Nephron (organoid): ENCODE measurements at regions not wholly inside any gene's neighbourhood (a gene's known extent, or its start where the extent isn't known, plus 50 kb on each side); places are given as distances from the start of the nearest gene placed in this dataset.

Experiments
- H3K27ac Mint-ChIP-seq, 3 experiments: 2 replicates each; pipeline ENCODE4 v1.8.0; 2020; ENCODE audit warnings: mixed read lengths in 3 of 3, mild to moderate bottlenecking in 2 of 3, moderate library complexity in 1 of 3
- H3K27me3 Mint-ChIP-seq: 2 replicates; pipeline ENCODE4 v1.8.0; 2021; ENCODE audit warnings: low read depth, mild to moderate bottlenecking, moderate library complexity, mixed read lengths
- H3K36me3 Mint-ChIP-seq: 2 replicates; pipeline ENCODE4 v1.8.0; 2020; ENCODE audit warnings: low read depth, mixed read lengths
- H3K4me1 Mint-ChIP-seq: 2 replicates; pipeline ENCODE4 v1.8.0; 2020; ENCODE audit warnings: mixed read lengths
- H3K4me3 Mint-ChIP-seq, 3 experiments: 2 replicates each; pipeline ENCODE4 v1.8.0; 2020; ENCODE audit warnings: mild to moderate bottlenecking in 3 of 3, mixed read lengths in 3 of 3, moderate library complexity in 2 of 3
- H3K9me3 Mint-ChIP-seq: 2 replicates; pipeline ENCODE4 v1.8.0; 2020; ENCODE audit warnings: mixed read lengths
- TF ChIP-seq, protein P1 (sequence below), 3 experiments: fragments of 200-600 bp; sonication (generic); IDR thresholded peaks; one replicate each; pipeline ENCODE4 v1.5.0; 2021; ENCODE audit warnings: antibody characterized with exemption in 3 of 3; ENCODE audit not compliant: unreplicated experiment in 3 of 3

DNA sequence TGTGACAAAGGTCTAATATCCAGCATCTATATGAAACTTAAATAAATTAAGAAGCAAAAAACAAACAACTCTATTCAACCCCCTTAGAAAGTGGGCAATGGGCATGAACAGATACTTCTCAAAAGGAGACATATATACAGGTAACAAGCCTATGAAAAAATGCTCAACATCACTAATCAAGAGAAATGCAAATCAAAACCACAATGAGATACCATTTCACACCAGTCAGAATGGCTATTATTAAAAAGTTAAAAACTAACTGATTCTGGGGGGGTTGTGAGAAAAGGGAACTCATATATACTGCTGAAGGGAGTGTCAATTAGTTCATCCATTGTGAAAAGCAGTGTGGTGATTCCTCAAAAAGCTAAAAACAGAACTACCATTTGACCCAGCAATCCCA lies 198.9 kb downstream of the BMP4 start:
- H3K36me3 Mint-ChIP-seq, result peaks cover 6% of the 10 kb centered on the region

DNA sequence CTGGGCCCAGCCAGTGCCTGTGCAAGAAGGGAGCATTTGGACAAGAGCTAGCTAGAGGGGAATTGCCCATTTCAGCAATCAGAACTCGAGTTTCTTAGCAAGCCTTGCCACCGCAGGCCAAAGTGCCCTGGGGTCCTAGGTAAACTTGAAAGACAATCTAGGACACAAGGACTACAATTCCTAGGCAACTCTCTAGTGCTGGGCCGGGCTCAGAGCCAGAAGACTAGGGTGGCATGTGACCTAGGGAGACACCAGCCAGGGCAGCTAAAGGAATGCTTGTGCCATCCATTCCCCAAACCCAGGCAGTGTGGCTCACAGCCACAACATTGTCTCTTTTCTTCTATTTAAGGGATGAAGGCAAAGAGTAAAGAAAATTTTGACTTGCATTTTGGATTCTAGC lies 205.0 kb downstream of the BMP4 start:
- TF ChIP-seq, protein P1, sequence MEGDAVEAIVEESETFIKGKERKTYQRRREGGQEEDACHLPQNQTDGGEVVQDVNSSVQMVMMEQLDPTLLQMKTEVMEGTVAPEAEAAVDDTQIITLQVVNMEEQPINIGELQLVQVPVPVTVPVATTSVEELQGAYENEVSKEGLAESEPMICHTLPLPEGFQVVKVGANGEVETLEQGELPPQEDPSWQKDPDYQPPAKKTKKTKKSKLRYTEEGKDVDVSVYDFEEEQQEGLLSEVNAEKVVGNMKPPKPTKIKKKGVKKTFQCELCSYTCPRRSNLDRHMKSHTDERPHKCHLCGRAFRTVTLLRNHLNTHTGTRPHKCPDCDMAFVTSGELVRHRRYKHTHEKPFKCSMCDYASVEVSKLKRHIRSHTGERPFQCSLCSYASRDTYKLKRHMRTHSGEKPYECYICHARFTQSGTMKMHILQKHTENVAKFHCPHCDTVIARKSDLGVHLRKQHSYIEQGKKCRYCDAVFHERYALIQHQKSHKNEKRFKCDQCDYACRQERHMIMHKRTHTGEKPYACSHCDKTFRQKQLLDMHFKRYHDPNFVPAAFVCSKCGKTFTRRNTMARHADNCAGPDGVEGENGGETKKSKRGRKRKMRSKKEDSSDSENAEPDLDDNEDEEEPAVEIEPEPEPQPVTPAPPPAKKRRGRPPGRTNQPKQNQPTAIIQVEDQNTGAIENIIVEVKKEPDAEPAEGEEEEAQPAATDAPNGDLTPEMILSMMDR (IDR thresholded peaks at IDR 0.05; ENCODE audit: unreplicated experiment in 3 of 3), result no peak
- peaks cover 3% of the 10 kb centered on the region for H3K27me3 Mint-ChIP-seq
- H3K27ac Mint-ChIP-seq, result no peak overlapping the region
- no peaks in the 10 kb centered on the region for H3K4me1 Mint-ChIP-seq
- peaks cover 13% of the 10 kb centered on the region for H3K9me3 Mint-ChIP-seq
- no peak overlapping the region for H3K4me3 Mint-ChIP-seq
- H3K36me3 Mint-ChIP-seq, result peaks cover 6% of the 10 kb centered on the region

More for the DNA sequence above, 198.9 kb downstream of the BMP4 start:
- H3K4me3 Mint-ChIP-seq, result no peak overlapping the region
- no peaks in the 10 kb centered on the region for H3K27me3 Mint-ChIP-seq
- H3K27ac Mint-ChIP-seq, result no peak overlapping the region
- no peaks in the 10 kb centered on the region for H3K4me1 Mint-ChIP-seq
- TF ChIP-seq, protein P1 (IDR thresholded peaks at IDR 0.05; ENCODE audit: unreplicated experiment in 3 of 3), result no peak
- H3K9me3 Mint-ChIP-seq, result peaks cover 28% of the 10 kb centered on the region

DNA sequence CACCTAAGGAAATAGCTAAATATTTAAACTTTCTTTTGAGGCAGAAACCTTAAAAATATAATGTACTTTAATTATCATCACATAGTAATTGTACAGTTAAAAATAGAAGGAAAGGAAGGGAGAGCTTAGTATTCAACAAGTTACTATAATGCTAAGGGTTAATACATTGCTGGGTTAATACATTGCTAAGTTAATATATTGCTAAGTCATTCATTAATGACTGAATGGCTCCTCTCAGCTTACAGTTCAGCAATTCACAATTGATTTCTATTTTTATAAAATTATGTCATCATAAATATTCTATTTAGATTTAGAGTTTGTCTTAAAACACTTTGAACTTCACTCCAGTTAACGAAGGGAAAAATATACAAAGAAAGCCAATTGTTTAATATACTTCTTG lies 207.9 kb downstream of the BMP4 start:
- Mint-ChIP-seq H3K4me3 (no peak overlapping the region), H3K27ac (peak overlapping the region; percentile 81 to 92 (median 83)), H3K36me3 (no peaks in the 10 kb centered on the region), H3K9me3 (peaks cover 3% of the 10 kb centered on the region), H3K4me1 (no peaks in the 10 kb centered on the region), H3K27me3 (peaks cover 4% of the 10 kb centered on the region)
- TF ChIP-seq, protein P1 (IDR thresholded peaks at IDR 0.05; ENCODE audit: unreplicated experiment in 3 of 3), result no peak

DNA sequence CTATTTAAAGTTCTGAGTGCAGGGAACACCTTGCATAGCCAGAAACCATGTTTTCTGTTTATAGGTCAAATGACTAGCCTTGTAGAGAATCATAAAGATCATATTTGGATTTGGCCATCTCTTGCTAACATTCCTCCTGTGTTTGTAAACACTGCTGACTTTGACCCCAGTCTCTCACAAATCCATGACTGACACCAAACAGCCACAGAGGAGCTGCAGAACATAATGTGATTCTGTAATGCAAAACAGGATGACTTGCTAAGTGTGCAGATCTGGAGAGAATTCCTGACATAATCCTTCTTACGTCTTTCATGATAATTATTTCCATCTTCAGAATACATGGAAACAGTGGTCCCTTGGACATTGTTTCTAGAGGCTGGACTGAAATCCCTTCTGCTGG lies 211.8 kb downstream of the BMP4 start:
- TF ChIP-seq, protein P1 (IDR thresholded peaks at IDR 0.05; ENCODE audit: unreplicated experiment in 3 of 3), result no peak
- Mint-ChIP-seq H3K4me3 (no peak overlapping the region), H3K27me3 (peaks cover 4% of the 10 kb centered on the region), H3K9me3 (no peaks in the 10 kb centered on the region), H3K27ac (no peak overlapping the region), H3K36me3 (no peaks in the 10 kb centered on the region), H3K4me1 (peaks cover 19% of the 10 kb centered on the region)

DNA sequence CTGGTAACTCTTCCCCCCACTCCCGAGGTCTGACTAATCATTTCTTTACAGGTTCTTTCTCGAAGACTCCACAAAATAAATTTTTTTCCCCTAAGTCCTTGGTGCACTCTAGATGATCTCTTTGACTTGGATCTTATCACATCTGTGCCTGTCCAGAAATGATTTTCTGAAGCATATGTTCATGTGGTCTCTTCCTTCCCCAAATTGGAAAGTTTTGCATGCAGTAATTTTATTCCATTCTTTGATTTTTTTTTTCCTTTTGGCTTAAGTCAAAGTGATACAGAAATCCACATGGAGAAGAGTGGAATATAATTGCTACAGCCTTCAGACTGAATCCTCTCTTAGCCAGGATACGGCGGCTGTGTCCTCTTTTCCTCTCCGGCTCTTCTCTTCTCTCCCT lies 213.3 kb downstream of the BMP4 start:
- H3K4me3 Mint-ChIP-seq, result no peak overlapping the region
- H3K36me3 Mint-ChIP-seq, result no peaks in the 10 kb centered on the region
- peak overlapping the region in 1 of 3 experiments; percentile 18 for H3K27ac Mint-ChIP-seq
- TF ChIP-seq, protein P1 (IDR thresholded peaks at IDR 0.05; ENCODE audit: unreplicated experiment in 3 of 3), result no peak
- peaks cover 4% of the 10 kb centered on the region for H3K27me3 Mint-ChIP-seq
- peaks cover 19% of the 10 kb centered on the region for H3K4me1 Mint-ChIP-seq
- no peaks in the 10 kb centered on the region for H3K9me3 Mint-ChIP-seq

DNA sequence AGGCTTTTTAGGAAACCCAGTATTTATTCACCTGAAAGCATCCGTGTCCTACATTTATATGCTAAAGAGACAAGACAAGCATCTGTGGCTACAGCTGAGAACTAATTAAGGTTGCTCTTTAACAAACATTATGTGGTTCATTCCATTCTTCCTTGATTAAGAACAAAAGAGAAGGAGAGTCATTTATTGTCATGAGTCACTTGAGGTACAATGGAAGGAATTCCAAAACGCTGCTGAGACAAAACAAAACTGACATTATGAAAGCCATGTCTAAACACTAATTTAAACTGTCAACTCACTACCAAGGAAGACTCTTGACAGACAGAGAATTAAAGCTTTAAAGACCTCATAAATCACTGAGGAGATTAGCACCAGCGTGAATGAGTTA lies 214.4 kb downstream of the BMP4 start:
- H3K36me3 Mint-ChIP-seq, result no peaks in the 10 kb centered on the region
- H3K4me3 Mint-ChIP-seq, result no peak overlapping the region
- H3K27me3 Mint-ChIP-seq, result peaks cover 4% of the 10 kb centered on the region
- no peaks in the 10 kb centered on the region for H3K9me3 Mint-ChIP-seq
- peaks cover 19% of the 10 kb centered on the region for H3K4me1 Mint-ChIP-seq
- TF ChIP-seq, protein P1 (IDR thresholded peaks at IDR 0.05; ENCODE audit: unreplicated experiment in 3 of 3), result no peak
- peak overlapping the region in 1 of 3 experiments; percentile 19 for H3K27ac Mint-ChIP-seq
